ENCODE measurements at regions not wholly inside any gene's neighbourhood (a gene's known extent, or its start where the extent isn't known, plus 50 kb on each side); places are given as distances from the start of the nearest gene placed in this dataset.

GRCh38 chr10:44857363-44858016 is 53.6 kb upstream of the TMEM72 start:
- DNase-seq, result peak; percentile 48

DNA sequence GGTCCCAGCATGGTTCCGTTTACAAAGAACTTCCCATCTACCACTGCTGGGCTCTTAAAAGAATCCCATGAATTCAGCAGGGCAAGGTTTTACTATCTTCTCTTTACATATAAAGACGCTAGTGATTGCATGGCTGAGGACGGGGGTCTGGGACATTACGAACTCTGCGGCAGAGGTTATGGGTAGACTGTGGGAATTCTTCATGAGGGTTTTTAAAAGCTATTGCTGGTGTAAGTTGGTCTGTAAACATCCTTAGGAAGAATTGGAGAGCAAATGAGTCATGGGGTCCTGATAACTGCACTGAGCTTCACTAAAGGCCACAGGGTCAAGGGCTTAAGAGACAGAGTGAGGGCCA is 53.1 kb upstream of the TMEM72 start:
- DNase-seq, result no peak

DNA sequence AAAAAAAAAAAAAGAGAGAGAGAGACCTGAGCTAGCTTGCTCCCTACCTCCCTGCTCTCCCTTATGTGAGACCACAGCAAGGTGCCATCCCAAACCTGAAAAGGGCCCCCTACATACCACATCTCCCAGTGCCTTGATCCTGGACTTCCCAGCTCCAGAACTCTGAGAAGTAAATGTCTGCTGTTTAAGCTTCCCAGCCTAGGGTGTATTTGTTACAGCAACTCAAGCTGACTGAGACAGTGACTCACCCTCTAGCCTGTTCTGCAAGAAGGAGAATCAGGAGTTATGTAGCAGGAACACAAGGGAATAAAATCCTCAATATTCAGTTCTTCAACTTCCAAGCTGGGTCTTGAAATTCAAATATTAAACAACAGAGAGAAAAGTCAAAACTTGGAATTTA is 52.1 kb upstream of the TMEM72 start:
- no peak for DNase-seq

GRCh38 chr10:44859546-44860285 is 51.4 kb upstream of the TMEM72 start:
- no peak for DNase-seq

- no peak for DNase-seq
Observed at GRCh38 chr10:44860811-44861736, 50.1 kb upstream of the TMEM72 start.

All from T-helper 9 cell (primary cell).